ENCODE measurements at regions not wholly inside any gene's neighbourhood (a gene's known extent, or its start where the extent isn't known, plus 50 kb on each side); places are given as distances from the start of the nearest gene placed in this dataset.

DNA sequence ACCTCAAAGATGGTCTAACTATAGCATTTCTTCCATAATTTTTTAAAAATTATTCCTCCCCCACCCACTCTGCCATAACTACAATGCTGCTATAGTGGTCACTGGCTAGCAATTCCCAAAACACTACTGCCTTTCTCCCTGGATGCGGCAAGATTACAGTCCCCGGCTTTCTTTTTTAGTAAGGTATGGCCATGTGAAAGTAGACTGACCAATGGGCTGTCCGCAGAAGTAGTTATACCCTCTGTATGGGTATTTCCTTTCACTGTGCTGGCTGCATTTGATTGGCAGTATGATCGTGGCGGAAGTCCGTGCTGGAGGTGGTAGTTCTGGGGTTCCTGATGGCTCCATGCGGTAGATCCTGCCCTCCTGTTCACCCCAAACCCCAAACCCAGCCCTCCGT lies 166.0 kb downstream of the FBXO8 start:
- TF ChIP-seq CTCF (IDR thresholded peaks at IDR 0.05) (no peak), POLR2A (IDR thresholded peaks at IDR 0.05) (no peak), POLR2AphosphoS5 (IDR thresholded peaks at IDR 0.05) (no peak)
